ENCODE measurements at regions not wholly inside any gene's neighbourhood (a gene's known extent, or its start where the extent isn't known, plus 50 kb on each side); places are given as distances from the start of the nearest gene placed in this dataset.

DNA sequence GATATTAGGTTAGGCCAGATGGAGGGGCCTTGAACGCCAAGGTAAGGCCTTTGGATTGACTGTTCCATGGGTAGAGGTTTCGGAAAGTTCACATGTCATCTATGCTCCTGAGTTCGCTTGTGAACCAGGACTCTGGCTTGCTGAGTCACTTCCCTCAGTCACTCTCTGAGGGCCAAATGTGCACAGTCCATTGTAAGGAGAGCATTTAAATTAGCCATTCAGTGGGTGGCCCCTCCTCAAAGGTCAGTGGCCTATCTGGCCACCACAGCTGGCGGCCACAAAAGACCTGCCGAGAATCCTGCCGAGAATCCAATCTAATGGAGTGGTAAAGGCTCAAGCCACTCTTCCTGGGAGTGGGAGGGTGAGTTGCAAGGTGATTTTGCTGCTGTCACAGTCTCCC is 58.9 kb upstream of the ARAP3 start:
- DNase-seq (ENCODE audit: low read depth in 2 of 2): no peak
- no peaks in the 10 kb centered on the region for H3K36me3 ChIP-seq (ENCODE audit: control insufficient read depth, insufficient read depth, low read length)
- H3K79me2 ChIP-seq (ENCODE audit: control insufficient read depth, insufficient read depth, low read length): no peaks in the 10 kb centered on the region
- no peaks in the 10 kb centered on the region for H3K9me3 ChIP-seq (ENCODE audit: control insufficient read depth, insufficient read depth, low read depth, low read length)
- H2AFZ ChIP-seq (ENCODE audit: low read length): no peak overlapping the region
- TF ChIP-seq CTCF (conservative IDR thresholded peaks at IDR 0.05 in 1 of 2, IDR thresholded peaks at IDR 0.05 in 1 of 2; ENCODE audit: low read depth in 1 of 2, low read length in 2 of 2): no peak
- TF ChIP-seq EZH2 (IDR thresholded peaks at IDR 0.05; ENCODE audit: low read length, missing control alignments): no peak
- no peak overlapping the region for H3K4me2 ChIP-seq (ENCODE audit: extremely low read depth, insufficient read depth, low read length)
- H3K4me1 ChIP-seq (ENCODE audit: control insufficient read depth, extremely low read depth, insufficient read depth, low read length): no peaks in the 10 kb centered on the region
- no peak overlapping the region for H3K27ac ChIP-seq (ENCODE audit: insufficient read depth, low read length)
- H4K20me1 ChIP-seq (ENCODE audit: control insufficient read depth, extremely low read depth, insufficient read depth, low read length): no peaks in the 10 kb centered on the region
- peaks cover 4% of the 10 kb centered on the region for H3K27me3 ChIP-seq (ENCODE audit: control insufficient read depth, insufficient read depth, low read length)
- H3K4me3 ChIP-seq (replicated peaks in 1 of 4; ENCODE audit: control extremely low read depth in 1 of 4, insufficient read depth in 1 of 4, low read depth in 3 of 4, low read length in 4 of 4): no peak overlapping the region
- H3K9ac ChIP-seq (ENCODE audit: insufficient read depth, low read length): no peak overlapping the region

DNA sequence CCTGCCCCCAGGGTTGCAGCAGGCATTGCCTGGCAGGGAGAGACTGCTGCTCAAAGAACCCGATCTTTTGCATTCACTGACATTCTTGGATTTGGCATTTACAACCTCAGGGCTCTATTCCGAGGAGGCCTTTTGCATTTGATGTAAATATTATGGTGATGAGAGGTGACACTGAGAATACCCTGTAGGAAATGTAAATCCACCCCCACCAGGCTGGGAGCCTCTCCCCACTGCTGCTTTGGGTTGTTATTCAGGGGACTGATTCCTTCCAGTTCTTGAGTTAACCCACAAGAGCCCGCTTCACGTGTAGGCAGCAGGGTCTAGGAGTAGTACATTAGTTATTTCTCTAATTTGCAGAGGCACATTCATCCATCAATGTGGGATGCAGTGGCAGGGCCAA is 55.5 kb upstream of the ARAP3 start:
- Histone ChIP-seq H3K9me3 (ENCODE audit: control insufficient read depth, insufficient read depth, low read depth, low read length) (no peaks in the 10 kb centered on the region), H2AFZ (ENCODE audit: low read length) (no peak overlapping the region), H3K4me1 (ENCODE audit: control insufficient read depth, extremely low read depth, insufficient read depth, low read length) (no peaks in the 10 kb centered on the region), H3K79me2 (ENCODE audit: control insufficient read depth, insufficient read depth, low read length) (no peaks in the 10 kb centered on the region), H3K27me3 (ENCODE audit: control insufficient read depth, insufficient read depth, low read length) (peaks cover 2% of the 10 kb centered on the region), H3K36me3 (ENCODE audit: control insufficient read depth, insufficient read depth, low read length) (no peaks in the 10 kb centered on the region), H4K20me1 (ENCODE audit: control insufficient read depth, extremely low read depth, insufficient read depth, low read length) (no peaks in the 10 kb centered on the region), H3K9ac (ENCODE audit: insufficient read depth, low read length) (no peak overlapping the region), H3K27ac (ENCODE audit: insufficient read depth, low read length) (no peak overlapping the region), H3K4me3 (replicated peaks in 1 of 4; ENCODE audit: control extremely low read depth in 1 of 4, insufficient read depth in 1 of 4, low read depth in 3 of 4, low read length in 4 of 4) (no peak overlapping the region), H3K4me2 (ENCODE audit: extremely low read depth, insufficient read depth, low read length) (no peak overlapping the region)
- TF ChIP-seq EZH2 (IDR thresholded peaks at IDR 0.05; ENCODE audit: low read length, missing control alignments): peak; percentile 1
- TF ChIP-seq CTCF (conservative IDR thresholded peaks at IDR 0.05 in 1 of 2, IDR thresholded peaks at IDR 0.05 in 1 of 2; ENCODE audit: low read depth in 1 of 2, low read length in 2 of 2): no peak
- DNase-seq (ENCODE audit: low read depth in 2 of 2): no peak

GRCh38 chr5:141735823-141736222 is 53.8 kb upstream of the ARAP3 start:
- Histone ChIP-seq H3K4me1 (ENCODE audit: control insufficient read depth, extremely low read depth, insufficient read depth, low read length) (no peaks in the 10 kb centered on the region), H3K4me2 (ENCODE audit: extremely low read depth, insufficient read depth, low read length) (no peak overlapping the region), H3K36me3 (ENCODE audit: control insufficient read depth, insufficient read depth, low read length) (no peaks in the 10 kb centered on the region), H3K27me3 (ENCODE audit: control insufficient read depth, insufficient read depth, low read length) (peaks cover 2% of the 10 kb centered on the region), H2AFZ (ENCODE audit: low read length) (no peak overlapping the region), H3K4me3 (replicated peaks in 1 of 4; ENCODE audit: control extremely low read depth in 1 of 4, insufficient read depth in 1 of 4, low read depth in 3 of 4, low read length in 4 of 4) (no peak overlapping the region), H3K79me2 (ENCODE audit: control insufficient read depth, insufficient read depth, low read length) (no peaks in the 10 kb centered on the region), H4K20me1 (ENCODE audit: control insufficient read depth, extremely low read depth, insufficient read depth, low read length) (no peaks in the 10 kb centered on the region), H3K9ac (ENCODE audit: insufficient read depth, low read length) (no peak overlapping the region), H3K9me3 (ENCODE audit: control insufficient read depth, insufficient read depth, low read depth, low read length) (no peaks in the 10 kb centered on the region), H3K27ac (ENCODE audit: insufficient read depth, low read length) (no peak overlapping the region)
- DNase-seq (ENCODE audit: low read depth in 2 of 2): no peak
- no peak for TF ChIP-seq CTCF (conservative IDR thresholded peaks at IDR 0.05 in 1 of 2, IDR thresholded peaks at IDR 0.05 in 1 of 2; ENCODE audit: low read depth in 1 of 2, low read length in 2 of 2)
- no peak for TF ChIP-seq EZH2 (IDR thresholded peaks at IDR 0.05; ENCODE audit: low read length, missing control alignments)

All from fibroblast of lung (primary cell).